Activated CD4-positive, alpha-beta T cell treated with anti-CD3 and anti-CD28 coated beads, Interleukin-2, amount 10 ng/mL, durations not matched to agents 7 days and 5 days (primary cell): ENCODE measurements at regions not wholly inside any gene's neighbourhood (a gene's known extent, or its start where the extent isn't known, plus 50 kb on each side); places are given as distances from the start of the nearest gene placed in this dataset.

Experiments
- CTCF ChIA-PET: fragments of 350-600 bp; sonication (Branson Sonifier 250); formaldehyde crosslinking; loops from one replicate; lab custom pipeline; 2021; ENCODE audit warnings: antibody characterized with exemption; lab: Charles Lee
- POLR2A ChIA-PET: fragments of 350-600 bp; sonication (Branson Sonifier 250); formaldehyde crosslinking; loops from one replicate; lab custom pipeline; 2021; ENCODE audit warnings: antibody characterized with exemption; lab: Charles Lee
- DNase-seq: peaks from one replicate; pipeline ENCODE4 v3.0.0-alpha.2; 2020
- H3K27ac Mint-ChIP-seq: one replicate; pipeline ENCODE4 v1.8.0; 2021; ENCODE audit warnings: mild to moderate bottlenecking, moderate library complexity, mixed read lengths
- H3K27me3 Mint-ChIP-seq: one replicate; pipeline ENCODE4 v1.8.0; 2021; ENCODE audit warnings: mixed read lengths
- H3K36me3 Mint-ChIP-seq: one replicate; pipeline ENCODE4 v1.8.0; 2021; ENCODE audit warnings: low read depth, mixed read lengths
- H3K4me1 Mint-ChIP-seq: one replicate; pipeline ENCODE4 v1.8.0; 2021; ENCODE audit warnings: mixed read lengths
- H3K4me3 Mint-ChIP-seq: one replicate; pipeline ENCODE4 v1.8.0; 2021; ENCODE audit warnings: mild to moderate bottlenecking, moderate library complexity, mixed read lengths
- H3K9me3 Mint-ChIP-seq: one replicate; pipeline ENCODE4 v1.8.0; 2021; ENCODE audit warnings: mixed read lengths

DNA sequence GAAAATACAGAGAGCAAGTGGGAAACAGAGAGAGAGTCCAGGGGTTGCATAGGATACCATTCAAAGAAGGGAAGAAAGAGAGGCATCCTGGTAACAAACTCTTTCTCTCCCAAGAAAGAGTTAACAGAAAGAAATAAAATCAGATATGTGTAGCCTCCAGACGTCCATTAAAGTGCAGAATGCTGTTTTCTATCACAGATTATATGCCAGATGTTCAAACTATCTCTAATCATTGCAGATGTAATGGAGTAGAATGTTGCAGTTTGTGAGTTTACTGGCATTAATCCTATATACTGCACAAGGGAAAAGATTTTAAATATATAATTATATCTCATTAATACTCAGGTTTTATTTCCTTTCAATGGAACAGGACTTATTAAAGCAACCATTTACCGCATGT, 369.4 kb downstream of the ZNF536 start:
- H3K9me3 Mint-ChIP-seq, result no peaks in the 10 kb centered on the region
- H3K4me1 Mint-ChIP-seq, result no peaks in the 10 kb centered on the region
- POLR2A ChIA-PET, result no interaction called here
- CTCF ChIA-PET, result no interaction called here
- no peaks in the 10 kb centered on the region for H3K27me3 Mint-ChIP-seq
- H3K36me3 Mint-ChIP-seq, result no peaks in the 10 kb centered on the region
- DNase-seq, result no peak
- H3K27ac Mint-ChIP-seq, result no peak overlapping the region
- H3K4me3 Mint-ChIP-seq, result no peak overlapping the region

DNA sequence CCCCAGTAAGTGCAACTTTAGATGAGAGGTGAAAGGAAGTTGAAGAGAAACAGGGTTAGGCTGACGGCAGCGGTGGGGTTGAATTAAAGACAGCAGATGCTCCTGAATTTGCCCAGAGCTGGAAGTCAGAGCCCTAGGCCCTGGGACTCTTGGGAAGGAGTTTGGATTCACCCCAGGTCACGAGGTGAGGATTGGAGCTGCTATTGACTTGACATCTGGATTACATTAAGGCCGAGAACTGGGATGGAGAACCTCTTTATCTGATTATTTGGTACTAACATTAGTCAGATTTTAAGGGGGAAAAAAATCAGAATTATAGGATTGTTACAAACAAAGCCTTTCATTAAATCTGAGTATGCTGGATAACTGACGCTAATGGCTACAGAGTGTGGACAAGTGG, 367.2 kb downstream of the ZNF536 start:
- Mint-ChIP-seq H3K9me3 (no peaks in the 10 kb centered on the region), H3K4me1 (no peaks in the 10 kb centered on the region), H3K27ac (no peak overlapping the region), H3K36me3 (no peaks in the 10 kb centered on the region), H3K4me3 (no peak overlapping the region), H3K27me3 (no peaks in the 10 kb centered on the region)
- ChIA-PET POLR2A (no interaction called here), CTCF (no interaction called here)
- no peak for DNase-seq

GRCh38 chr19:30738047-30738446, 365.9 kb downstream of the ZNF536 start:
- Mint-ChIP-seq H3K4me3 (no peak overlapping the region), H3K27me3 (no peaks in the 10 kb centered on the region), H3K27ac (no peak overlapping the region), H3K9me3 (no peaks in the 10 kb centered on the region), H3K36me3 (no peaks in the 10 kb centered on the region), H3K4me1 (no peaks in the 10 kb centered on the region)
- CTCF ChIA-PET, result no interaction called here
- POLR2A ChIA-PET, result no interaction called here
- no peak for DNase-seq

- H3K27me3 Mint-ChIP-seq, result no peaks in the 10 kb centered on the region
- no peak overlapping the region for H3K27ac Mint-ChIP-seq
- no peaks in the 10 kb centered on the region for H3K9me3 Mint-ChIP-seq
- H3K4me1 Mint-ChIP-seq, result no peaks in the 10 kb centered on the region
- ChIA-PET POLR2A (no interaction called here), CTCF (no interaction called here)
- no peak overlapping the region for H3K4me3 Mint-ChIP-seq
- H3K36me3 Mint-ChIP-seq, result no peaks in the 10 kb centered on the region
- DNase-seq, result no peak
Observed at GRCh38 chr19:30734669-30735068, 362.5 kb downstream of the ZNF536 start.

DNA sequence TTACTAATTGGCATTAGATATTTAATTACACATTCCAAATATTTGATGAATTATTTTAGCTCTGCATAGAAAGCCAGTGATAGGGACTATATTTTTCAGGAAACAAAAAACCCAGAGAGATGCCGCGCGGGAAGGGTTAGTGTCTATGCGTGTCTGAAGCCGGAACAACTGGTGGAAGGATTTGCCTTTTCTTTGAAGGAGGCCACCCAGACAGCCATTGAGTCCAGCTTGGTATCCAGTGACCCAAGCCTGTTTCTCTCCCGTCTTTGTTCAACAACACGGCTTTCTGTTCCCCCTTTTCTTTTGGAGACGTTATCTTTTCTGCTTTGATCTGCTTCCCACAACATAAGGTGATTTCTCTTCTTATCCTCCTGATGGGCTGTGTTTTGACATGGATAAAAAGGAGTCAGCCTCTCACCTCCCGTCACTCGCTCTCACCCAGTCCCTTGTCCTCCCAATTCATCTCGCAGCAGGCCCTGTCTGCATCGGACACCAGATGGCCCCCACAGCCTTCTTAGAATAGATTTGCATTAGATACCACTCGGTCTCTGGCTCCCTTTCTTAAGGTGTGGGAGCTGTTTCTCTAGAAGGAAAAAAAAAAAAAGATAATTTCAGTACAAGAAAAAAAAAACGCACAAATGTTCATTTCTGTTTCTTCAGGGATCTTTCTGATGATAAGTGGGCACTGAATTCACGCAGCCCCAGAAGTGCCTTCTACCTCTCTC, 361.8 kb downstream of the ZNF536 start:
- Mint-ChIP-seq H3K4me3 (no peak overlapping the region), H3K27ac (no peak overlapping the region), H3K9me3 (no peaks in the 10 kb centered on the region), H3K4me1 (no peaks in the 10 kb centered on the region), H3K36me3 (no peaks in the 10 kb centered on the region), H3K27me3 (no peaks in the 10 kb centered on the region)
- CTCF ChIA-PET, result no interaction called here
- no peak for DNase-seq
- POLR2A ChIA-PET, result no interaction called here

- CTCF ChIA-PET, result no interaction called here
- DNase-seq, result no peak
- Mint-ChIP-seq H3K4me1 (no peaks in the 10 kb centered on the region), H3K27me3 (no peaks in the 10 kb centered on the region), H3K27ac (no peak overlapping the region), H3K36me3 (no peaks in the 10 kb centered on the region), H3K4me3 (no peak overlapping the region), H3K9me3 (no peaks in the 10 kb centered on the region)
- POLR2A ChIA-PET, result no interaction called here
Observed at GRCh38 chr19:30731591-30731990, 359.4 kb downstream of the ZNF536 start.

GRCh38 chr19:30729451-30729850, 357.3 kb downstream of the ZNF536 start:
- POLR2A ChIA-PET, result no interaction called here
- H3K4me1 Mint-ChIP-seq, result no peaks in the 10 kb centered on the region
- DNase-seq, result no peak
- CTCF ChIA-PET, result no interaction called here
- no peak overlapping the region for H3K27ac Mint-ChIP-seq
- no peaks in the 10 kb centered on the region for H3K36me3 Mint-ChIP-seq
- no peaks in the 10 kb centered on the region for H3K27me3 Mint-ChIP-seq
- no peak overlapping the region for H3K4me3 Mint-ChIP-seq
- H3K9me3 Mint-ChIP-seq, result no peaks in the 10 kb centered on the region

GRCh38 chr19:30722761-30723160, 350.6 kb downstream of the ZNF536 start:
- Mint-ChIP-seq H3K9me3 (no peaks in the 10 kb centered on the region), H3K4me3 (no peak overlapping the region), H3K36me3 (no peaks in the 10 kb centered on the region), H3K27me3 (peaks cover 7% of the 10 kb centered on the region), H3K4me1 (peaks cover 4% of the 10 kb centered on the region), H3K27ac (no peak overlapping the region)
- ChIA-PET POLR2A (no interaction called here), CTCF (no interaction called here)
- no peak for DNase-seq

DNA sequence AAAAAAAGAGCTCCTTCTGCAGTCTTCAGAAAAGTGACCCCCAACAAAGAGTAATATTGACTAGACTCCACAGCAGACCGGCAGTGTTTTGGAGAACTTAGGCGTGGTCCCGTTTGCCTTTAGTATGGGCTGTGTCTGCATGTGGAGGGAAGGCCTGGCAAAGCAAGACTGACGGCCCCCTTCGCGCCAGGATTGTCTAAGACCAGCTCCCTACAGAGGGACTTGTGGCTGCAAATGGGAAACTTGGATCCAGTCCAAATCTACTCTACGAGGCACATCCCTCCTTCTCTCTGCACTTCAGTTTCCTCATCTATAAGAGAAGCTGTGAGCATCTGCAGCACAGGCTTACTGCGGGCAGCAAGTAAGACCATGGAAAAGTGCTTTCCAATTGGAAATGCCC, 350.0 kb downstream of the ZNF536 start:
- Mint-ChIP-seq H3K27ac (no peak overlapping the region), H3K4me3 (no peak overlapping the region), H3K4me1 (peaks cover 4% of the 10 kb centered on the region), H3K9me3 (no peaks in the 10 kb centered on the region), H3K27me3 (peaks cover 7% of the 10 kb centered on the region), H3K36me3 (no peaks in the 10 kb centered on the region)
- CTCF ChIA-PET, result interaction anchor here (0.6 to 1.1 kb wide), 3 partner anchors 8 to 332 kb away, joined by 3 to 4 read pairs (median 4); no protein-coding TSS in a partner anchor
- no peak for DNase-seq
- POLR2A ChIA-PET, result no interaction called here

DNA sequence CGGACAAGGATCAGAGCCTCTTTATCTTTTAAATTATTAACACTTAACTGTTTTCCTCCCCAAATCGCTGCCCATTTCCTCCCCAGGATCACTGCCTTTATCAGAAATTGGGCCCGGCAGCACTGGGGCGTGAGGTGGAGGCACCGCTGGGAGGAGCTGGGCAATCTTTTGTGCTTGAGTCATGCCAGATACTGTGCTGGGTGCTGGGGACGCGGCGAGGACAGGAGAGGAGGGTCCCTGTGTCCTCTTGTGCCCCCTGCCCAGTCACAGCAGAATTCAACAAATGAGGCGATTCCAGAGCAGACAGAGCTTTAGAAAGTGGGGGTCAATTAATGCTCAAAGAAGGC, 347.8 kb downstream of the ZNF536 start:
- H3K9me3 Mint-ChIP-seq, result no peaks in the 10 kb centered on the region
- no peak for DNase-seq
- H3K4me3 Mint-ChIP-seq, result peak overlapping the region; percentile 68
- H3K27ac Mint-ChIP-seq, result no peak overlapping the region
- peaks cover 7% of the 10 kb centered on the region for H3K27me3 Mint-ChIP-seq
- H3K36me3 Mint-ChIP-seq, result no peaks in the 10 kb centered on the region
- H3K4me1 Mint-ChIP-seq, result peaks cover 4% of the 10 kb centered on the region
- CTCF ChIA-PET, result no interaction called here
- POLR2A ChIA-PET, result no interaction called here

- Mint-ChIP-seq H3K27ac (peak overlapping the region; percentile 14), H3K36me3 (no peaks in the 10 kb centered on the region), H3K27me3 (peaks cover 9% of the 10 kb centered on the region), H3K4me1 (peaks cover 4% of the 10 kb centered on the region), H3K9me3 (no peaks in the 10 kb centered on the region), H3K4me3 (peak overlapping the region; percentile 68)
- CTCF ChIA-PET, result no interaction called here
- POLR2A ChIA-PET, result no interaction called here
- peak; percentile 17 for DNase-seq
Observed at GRCh38 chr19:30719189-30719998, 347.2 kb downstream of the ZNF536 start.

DNA sequence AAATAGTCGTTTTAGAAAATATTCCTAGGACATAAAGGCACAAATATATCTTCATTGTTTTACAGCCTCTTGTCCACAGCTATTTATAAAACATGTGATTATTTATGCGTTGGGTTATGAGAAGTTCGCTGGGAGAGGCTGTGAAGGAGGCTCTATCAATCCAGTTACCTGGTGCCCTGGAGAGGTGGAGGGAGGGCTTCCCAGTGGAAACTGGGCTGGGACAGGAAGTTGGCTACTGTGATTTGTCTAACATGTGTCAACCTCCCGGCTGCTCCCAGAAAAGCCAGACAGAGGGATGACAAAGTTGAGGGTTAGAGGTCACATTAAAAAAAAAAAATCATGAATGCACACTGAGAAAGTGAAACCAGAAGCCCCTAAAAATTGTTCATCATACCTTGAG, 346.5 kb downstream of the ZNF536 start:
- peaks cover 9% of the 10 kb centered on the region for H3K27me3 Mint-ChIP-seq
- H3K36me3 Mint-ChIP-seq, result no peaks in the 10 kb centered on the region
- peaks cover 4% of the 10 kb centered on the region for H3K4me1 Mint-ChIP-seq
- no peaks in the 10 kb centered on the region for H3K9me3 Mint-ChIP-seq
- no peak for DNase-seq
- ChIA-PET POLR2A (no interaction called here), CTCF (no interaction called here)
- peak overlapping the region; percentile 68 for H3K4me3 Mint-ChIP-seq
- no peak overlapping the region for H3K27ac Mint-ChIP-seq

DNA sequence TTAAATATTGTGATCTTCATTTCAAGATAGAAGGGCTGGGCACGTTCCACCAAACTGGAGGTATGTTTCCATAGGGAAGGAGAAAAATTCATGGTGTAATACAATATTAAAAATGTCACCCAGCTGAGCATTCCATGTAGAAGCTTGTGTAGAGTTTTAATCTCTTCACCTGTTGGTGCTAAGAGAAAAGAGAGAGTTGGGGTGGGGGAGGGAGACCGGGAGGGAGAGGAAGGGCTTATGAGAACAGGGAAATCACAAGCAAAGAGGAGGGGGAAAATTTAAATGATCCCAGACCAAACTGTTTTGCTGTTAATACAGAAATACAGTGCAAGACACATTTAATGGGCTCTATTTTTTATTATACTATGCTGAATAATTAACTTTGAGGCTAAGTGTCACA, 345.8 kb downstream of the ZNF536 start:
- Mint-ChIP-seq H3K27me3 (peaks cover 11% of the 10 kb centered on the region), H3K36me3 (no peaks in the 10 kb centered on the region), H3K4me3 (no peak overlapping the region)

More for the DNA sequence above, 345.8 kb downstream of the ZNF536 start:
- H3K9me3 Mint-ChIP-seq, result no peaks in the 10 kb centered on the region
- no peak for DNase-seq
- peaks cover 4% of the 10 kb centered on the region for H3K4me1 Mint-ChIP-seq
- CTCF ChIA-PET, result interaction anchor here (0.7 kb wide), 1 partner anchor 36 kb away, joined by 4 read pairs; no protein-coding TSS in a partner anchor
- H3K27ac Mint-ChIP-seq, result no peak overlapping the region
- POLR2A ChIA-PET, result no interaction called here
